HG02642 (cell line): ENCODE measurements at regions not wholly inside any gene's neighbourhood (a gene's known extent, or its start where the extent isn't known, plus 50 kb on each side); places are given as distances from the start of the nearest gene placed in this dataset.

Experiments
- ATAC-seq: cut with Tn5 transposase; IDR thresholded peaks from one replicate; pipeline ENCODE4 v1.9.1; 2021; ENCODE audit warnings: mild to moderate bottlenecking; ENCODE audit not compliant: unreplicated experiment, poor library complexity

DNA sequence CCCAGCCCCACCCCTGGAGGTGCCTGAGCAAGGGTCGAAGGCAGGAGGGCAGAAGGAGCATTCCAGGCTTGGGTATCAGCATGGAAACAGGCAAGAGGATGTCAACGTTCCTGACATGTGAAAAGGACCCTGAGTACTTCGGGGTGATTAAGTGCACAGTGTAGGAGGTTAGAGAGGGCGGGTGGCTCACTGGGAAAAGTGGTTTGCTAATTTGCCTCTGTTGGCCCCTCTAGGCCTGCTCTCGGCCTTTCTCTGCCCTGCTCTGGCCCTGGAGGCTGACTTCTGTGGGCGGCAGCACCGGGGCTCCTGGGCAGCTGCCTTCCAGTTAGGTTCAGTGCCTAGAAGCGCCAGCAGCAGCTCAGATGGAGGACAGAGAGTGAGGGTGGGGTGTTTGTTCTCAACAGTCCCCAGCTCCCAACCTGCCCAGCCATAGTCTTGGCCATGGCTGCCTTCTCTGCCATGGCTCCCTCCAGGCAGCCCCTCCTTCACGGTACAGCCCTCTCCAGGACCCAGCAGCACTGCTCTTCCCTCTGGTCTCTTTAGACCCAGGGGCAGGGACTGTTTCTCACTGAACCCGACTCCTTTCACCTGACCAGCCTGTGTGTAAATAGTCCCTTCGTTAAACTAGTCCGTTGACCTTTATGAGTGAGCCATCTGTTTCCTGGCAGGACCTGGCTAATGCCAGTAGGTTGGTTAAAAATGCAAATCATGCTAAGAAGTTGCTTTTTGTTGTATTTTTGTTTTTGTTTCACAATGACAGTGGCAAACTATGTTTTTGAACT is 107.1 kb upstream of the TPM1 start:
- no peak for ATAC-seq

DNA sequence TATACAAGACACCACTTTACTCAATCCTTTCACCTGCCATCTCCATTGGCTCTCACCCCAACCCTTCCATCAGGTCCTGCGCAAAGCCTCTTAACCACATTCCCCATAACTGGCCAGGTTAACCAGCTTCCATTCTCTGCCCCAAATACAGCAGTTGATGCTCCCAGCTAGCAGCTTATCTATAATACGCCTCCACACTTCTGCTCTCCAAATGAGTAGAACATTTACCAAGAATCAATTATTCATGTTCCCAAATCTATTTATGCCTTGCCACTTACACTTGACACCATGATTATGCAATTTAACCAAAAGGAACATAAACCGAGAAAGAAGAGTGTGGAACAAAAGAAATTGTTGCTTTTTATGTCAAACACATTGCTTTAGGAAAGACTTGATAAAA is 103.7 kb upstream of the TPM1 start:
- ATAC-seq: no peak

DNA sequence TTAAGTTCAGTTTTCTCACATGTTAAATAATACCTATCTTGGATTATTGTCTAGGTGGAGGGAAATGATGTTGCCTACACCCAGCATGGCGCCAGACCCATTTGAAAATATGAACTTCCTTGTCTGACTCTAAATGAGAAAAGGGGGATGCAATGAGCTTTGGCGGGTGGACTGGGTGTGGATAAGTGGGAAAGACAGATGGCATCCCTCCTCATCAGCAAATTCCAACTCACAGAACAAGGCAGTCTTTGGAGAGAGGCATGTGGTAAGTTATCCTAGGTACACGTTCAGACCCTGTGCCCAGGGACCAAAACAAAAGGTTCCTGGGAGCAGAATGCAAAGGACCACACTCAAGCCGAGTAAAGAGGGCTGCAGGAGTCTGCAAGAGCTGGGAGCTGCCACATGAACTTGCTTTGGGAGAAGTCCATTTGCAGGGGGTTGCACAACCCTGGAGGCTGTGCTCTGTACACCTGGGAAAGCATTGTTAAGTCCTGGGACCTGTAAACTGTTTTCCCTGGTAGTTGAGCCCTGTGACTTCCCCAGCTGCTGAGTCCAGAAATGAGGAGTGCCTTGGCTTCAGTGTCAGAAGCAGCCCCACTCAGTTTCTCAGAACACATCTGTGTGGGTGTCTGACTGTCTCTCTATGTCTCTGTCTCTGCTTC is 102.3 kb upstream of the TPM1 start:
- ATAC-seq: no peak

DNA sequence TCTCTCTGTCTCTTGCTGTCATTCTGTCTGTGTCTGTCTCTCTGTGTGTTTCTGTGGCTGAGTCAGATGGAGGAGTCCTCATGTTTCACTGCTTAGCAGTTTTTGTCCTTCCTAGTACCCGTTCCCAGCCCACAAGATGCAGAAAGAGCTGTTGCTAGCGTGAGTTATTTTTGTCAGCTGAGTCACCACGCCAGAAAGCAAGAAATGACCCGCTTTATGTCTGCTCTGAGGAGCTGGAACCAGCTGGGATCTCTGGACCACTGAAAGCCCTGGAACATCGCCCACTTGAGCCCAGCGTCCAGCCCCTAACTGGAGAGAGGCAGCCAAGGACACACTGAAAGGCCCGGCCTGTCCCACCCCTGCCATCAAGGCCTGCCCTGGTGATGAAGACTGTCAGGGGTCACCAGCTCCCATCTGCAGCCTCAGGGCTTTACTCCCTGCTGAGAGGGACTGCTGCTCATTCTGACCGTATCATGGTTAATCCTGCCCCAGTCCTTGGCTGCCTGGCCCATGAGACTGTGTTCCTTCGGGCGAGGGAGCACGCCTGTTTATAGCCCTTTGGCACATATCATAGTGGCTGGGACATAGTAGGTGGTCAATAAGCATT is 101.7 kb upstream of the TPM1 start:
- ATAC-seq: no peak

DNA sequence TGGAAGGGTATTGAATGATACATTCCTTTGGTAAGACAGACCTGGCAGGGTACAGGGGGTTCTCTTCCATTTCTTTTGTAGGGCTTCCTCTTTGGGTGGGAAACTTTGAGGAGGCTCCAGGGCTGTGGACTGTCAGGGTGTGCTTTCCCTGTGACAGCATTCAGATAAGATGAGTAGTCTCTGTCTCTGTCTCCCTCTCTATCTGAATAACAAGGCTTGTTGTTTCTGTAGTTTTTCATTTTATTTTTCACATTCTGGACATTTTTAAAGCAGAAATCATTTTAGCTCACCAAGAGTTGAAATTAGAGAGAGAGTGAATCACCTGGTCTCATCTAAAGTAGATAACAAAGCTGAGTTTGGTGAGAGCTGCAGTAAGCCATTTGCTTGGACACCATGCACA is 100.8 kb upstream of the TPM1 start:
- no peak for ATAC-seq

DNA sequence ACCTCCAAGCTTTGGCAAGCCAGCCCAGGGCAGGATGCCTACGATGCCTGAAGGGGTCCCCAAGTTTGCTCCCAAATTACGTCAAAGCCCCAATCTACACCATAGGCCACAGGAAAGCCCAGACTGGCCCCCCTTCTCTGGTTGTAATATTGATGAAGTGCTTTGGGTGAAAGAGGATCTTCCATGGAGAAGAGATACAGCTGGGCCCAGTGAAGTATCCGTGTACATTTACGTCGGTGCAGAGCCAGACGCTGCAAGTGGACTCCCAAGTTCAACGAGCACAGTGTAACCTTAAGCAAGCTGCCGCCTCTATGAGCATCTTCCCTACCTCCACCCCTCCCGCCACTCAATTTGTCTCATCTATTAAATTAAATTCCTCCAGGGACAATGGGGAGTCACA is 100.1 kb upstream of the TPM1 start:
- ATAC-seq: no peak

DNA sequence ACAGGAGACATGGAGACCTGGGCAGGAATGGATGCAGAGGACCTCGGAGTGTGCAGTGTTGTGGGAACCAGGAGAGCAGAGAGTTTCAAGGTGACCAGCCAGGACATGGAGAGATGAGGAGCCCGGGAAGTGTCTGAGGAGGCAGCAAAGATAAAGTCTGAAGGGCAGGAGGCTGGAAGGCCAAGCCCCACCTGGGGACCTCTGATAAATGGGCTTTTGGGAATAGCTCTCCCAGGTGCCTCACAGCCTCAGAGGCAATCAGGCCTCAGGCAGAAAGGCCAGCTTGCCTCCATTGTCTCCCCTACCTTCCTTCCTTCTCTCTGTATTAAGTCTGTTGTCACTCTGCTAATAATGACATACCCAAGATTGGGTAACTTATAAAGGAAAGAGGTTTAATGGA is 97.5 kb upstream of the TPM1 start:
- no peak for ATAC-seq

DNA sequence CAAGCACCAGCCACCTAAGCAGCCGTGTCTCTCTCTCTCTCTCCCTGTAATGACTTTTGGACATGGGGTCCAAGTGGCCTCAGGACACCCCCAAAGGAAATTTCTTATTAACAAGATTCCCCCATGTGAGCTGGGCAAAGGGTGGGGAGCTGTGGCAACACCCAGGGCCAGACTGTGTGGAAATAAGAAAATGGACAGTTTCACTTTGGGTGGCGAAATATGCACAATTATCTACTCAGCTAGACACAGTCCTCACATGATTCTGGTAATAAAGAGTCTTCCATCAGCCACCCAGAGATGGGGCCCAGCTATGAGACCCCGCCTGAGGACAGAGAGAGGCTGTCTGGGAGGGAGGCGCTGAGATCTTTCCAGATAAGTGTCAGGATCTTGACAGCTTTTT is 96.8 kb upstream of the TPM1 start:
- ATAC-seq: no peak

DNA sequence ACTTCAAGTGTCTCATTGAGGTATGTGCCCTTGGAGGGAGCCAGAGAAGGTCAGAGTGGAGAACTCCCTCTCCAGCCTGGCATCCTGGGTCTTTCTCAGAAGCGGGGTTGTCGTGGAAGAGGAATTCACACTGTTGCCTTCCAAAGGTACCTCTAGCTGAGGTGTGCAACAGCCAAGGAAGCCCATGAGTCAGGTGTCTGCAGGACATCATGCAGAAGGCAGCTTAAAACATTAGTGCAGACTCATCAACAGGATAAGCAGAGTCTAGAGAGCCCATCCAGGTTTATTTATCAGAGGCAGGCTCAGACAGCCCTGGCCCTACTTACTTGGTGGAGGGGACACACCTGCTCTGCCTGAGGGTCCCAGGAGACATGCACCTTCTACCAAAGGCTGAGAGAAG is 95.6 kb upstream of the TPM1 start:
- ATAC-seq: no peak

DNA sequence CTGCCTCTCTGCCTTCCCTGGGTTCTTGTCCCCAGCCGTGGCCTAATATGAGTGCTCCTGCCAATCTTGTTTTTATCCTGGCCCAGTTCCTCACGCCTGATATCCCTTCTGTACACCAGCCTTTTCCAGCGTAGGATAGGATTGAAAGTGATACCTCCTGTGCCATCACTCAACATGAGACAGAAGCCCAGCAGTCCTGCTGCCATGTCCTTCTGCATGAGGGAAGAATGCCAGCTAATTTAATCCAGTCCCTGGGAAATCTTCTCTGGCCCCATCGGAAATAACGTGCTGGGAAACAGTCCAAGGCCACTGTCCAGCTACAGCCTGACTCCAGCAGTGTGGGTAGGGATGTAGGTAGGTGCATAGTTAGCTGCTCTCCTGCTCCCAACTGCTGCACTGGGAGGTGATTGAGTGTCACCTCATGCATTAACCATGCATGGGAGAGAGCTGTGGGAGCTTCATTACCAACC is 92.0 kb upstream of the TPM1 start:
- no peak for ATAC-seq

DNA sequence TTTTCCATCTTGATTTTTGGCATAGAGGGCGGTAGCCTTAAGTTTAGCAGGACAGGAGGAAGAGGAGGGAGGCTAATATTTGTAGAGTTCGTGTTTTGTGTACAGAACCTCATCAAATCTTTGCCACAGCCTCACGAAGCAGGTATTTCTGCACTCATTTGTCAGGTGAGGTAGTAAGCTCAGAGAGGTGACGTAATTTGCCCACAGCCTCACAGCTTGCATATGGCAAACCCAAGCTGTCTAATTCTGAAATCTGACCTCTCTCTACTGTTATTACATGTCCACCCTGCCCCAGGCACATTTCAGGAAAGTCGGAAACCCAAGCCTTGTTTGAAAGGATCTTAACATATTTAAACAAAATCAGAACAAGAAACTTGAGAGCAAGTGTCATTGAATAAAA is 91.1 kb upstream of the TPM1 start:
- no peak for ATAC-seq

DNA sequence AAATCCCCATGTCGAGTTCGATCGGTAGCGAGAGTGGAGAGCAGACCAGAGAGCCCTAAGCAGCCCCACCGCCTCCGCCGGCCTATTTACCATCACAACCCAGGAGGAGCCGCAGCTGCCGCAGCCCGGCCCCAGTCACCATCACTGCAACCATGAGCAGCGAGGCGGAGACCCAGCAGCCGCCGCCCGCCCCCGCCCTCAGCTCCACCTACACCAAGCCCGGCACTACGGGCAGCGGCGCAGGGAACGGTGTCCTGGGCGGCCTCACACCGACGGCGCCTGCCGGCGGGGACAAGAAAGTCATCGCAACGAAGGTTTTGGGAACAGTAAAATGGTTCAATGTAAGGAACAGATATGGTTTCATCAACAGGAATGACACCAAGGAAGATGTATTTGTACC is 89.5 kb upstream of the TPM1 start:
- ATAC-seq: no peak

DNA sequence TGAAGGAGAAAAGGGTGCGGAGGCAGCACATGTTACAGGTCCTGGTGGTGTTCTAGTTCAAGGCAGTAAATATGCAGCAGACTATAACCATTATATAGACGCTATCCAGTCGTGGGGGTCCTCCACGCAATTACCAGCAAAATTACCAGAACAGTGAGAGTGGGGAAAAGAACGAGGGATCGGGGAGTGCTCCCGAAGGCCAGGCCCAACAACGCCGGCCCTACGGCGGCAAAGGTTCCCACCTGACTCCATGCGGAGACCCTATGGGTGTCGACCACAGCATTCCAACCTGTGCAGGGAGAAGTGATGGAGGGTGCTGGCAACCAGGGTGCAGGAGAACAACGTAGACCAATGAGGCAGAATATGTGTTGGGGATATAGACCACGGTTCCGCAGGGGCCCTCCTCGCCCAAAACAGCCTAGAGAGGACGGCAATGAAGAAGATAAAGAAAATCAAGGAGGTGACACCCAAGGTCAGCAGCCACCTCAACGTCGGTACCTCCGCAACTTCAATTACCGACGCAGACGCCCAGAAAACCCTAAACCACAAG is 89.0 kb upstream of the TPM1 start:
- ATAC-seq: no peak

DNA sequence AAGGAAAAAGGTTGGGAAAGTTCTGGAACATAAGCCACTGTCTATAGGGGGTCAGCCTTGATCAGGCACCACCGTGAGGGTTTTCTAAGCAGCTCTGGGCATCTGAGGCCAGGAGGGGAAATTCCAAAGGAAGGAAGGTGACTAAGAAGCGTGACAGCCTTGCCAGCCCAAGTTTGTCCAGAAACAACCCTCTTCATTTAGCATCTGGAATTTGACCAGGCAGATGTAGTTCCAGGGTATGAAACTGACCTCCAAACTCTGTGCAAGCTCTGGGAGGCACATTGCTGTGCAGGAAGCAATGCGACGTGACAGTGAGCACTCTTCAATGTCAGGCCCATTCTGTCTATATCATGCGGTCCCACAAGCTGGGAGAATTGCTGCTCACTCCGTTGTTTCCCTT is 85.4 kb upstream of the TPM1 start:
- ATAC-seq: no peak

DNA sequence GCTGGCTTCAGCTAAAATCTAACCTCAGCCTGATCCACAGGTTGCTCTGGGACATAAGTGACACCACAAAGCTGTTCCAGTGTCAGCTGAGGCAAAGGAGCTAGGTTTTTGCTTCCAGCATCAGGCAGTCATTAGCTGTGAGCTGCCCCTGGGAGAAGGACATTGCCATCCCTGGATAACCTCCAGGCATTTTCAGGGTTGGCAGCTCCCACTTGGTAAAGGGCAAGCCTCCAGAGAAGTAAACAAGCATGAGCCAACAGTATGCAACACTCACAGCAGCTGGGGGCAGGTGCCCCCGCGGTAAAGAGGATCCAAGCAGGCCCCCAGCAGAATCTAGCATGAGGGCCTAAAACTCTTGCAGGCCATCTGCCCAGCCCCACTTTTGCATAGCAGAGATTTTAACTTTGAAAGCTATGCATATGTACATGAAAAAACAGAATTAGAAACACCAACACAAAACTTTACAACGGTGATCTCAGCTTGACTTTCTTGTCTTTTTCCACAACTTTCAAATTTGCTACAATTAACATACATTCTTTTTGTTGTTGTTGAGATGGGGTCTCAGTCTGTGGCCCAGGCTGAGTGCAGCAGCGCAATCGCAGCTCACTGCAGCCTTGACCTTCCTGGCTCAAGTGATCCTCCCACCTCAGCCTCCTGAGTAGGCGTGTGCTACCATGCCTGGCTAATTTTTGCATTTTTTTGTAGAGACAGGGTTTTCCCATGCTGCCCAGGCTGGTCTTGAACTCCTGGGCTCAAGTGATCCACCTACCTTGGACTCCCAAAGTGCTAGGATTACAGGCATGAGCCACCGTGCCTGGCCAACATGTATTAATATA is 83.8 kb upstream of the TPM1 start:
- no peak for ATAC-seq

DNA sequence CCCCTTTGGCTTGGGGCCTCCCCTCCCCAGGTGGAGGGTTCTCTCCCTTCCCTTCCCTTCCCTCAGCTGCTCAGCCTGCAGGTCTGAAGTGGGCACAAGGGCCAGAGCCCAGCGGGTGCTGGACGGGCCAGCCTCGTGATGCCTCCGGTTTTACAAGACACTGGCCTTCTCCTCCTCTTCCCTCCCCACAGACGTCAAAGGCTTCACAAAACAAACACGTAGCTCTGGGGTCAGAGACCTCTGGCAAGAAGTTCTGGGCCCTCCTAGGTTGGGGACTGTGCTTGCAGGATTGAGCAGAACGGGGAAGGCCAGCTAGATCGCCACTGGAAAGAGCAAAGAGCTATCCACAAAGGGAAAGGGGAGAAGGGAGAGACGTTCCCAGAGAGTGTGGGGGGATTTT is 81.4 kb upstream of the TPM1 start:
- no peak for ATAC-seq

DNA sequence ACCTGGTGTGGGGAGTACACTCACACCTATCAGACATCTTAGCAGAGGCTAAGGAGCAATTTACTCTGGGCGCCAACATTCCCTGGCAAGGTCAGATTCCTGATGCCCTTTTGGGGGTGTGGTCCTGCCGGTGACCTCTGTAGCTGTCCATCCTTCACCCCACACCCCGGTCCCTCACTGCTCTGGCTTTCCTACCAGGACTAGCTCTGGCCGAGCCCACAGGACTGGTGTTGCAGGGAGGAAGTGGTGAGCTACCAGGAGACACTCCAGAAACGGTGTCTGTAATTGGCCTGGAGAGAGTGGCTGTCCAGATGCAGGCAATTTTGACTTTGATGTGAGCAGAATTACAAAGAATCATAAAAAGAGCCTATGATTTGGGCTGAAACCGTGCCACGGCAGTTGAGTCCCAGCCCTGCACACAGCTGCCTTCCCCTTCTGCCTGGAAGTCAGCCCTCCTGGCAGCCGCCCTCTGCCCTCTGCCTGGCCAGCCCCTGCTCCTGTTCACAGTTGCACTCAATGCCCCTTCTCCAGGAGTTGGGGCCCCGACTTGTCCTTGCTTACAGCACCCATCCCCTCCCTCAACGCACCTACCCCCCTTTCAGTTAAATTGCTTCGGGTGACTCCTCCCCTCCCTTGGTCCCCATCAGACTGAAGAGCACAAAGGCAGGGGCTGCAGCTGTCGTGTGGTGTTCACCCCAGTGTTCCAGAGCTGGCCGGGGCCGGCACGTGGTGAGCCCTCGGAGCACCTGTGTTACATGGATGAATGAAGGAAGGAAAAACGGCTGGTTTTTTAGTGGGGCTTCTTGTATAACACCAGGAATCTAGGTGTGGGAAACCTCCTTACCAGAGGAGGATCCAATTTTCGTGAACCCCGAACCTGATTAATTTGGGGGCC is 80.2 kb upstream of the TPM1 start:
- no peak for ATAC-seq

DNA sequence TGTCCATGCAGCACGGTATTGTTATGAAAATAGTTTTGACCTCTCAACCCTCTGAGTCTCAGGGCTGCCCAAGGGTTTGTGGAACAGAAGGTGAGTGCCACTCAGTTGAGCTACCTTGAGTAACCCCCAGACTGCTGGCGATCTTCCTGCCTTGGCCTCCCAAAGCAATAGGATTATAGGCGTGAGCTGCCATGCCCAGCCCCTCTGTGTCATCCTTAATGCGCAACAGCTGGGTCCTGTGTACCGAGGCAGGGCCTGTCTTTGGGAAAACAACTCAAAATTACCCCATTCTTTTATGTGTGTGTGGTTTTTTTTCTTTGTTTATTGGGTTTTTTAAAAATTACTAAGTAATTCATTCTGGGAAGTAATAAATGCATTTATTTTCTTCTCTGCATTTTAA is 78.3 kb upstream of the TPM1 start:
- no peak for ATAC-seq

DNA sequence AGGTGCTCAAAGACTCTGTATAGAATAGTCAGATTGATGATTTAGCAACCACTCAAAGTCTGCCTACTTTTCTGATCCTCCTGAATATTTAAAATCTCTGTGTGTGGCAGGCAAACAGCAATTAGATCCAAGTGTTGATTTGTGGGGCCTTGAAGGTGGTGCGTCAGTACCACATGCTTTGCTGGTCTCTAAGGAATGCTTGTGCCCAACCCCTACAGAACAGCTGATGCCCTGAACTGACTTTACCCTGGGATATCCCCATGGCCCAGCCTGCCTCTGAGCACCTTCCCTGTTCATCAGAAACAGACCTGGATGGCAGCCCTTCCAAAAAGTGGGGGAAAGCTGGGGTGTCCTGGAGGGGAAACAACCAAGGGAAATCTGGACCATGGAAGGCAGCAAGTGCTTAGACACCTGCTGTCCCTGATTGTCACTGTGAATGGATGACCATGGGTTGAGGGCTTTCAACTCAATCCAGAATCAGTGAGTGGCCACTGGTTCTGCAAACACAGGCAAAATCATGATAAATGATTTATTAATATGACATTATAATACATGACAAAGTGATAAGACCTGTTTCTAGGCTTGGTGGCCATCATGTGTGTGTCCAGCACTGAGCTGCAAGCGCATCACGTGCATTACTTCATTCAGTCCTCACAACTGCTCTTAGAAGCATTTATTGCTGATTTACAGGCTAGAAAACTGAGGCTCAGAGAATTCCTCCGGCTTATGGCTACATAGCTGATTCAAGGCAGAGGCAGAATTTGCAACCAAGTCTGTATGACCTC is 76.1 kb upstream of the TPM1 start:
- ATAC-seq: no peak
